ENCODE measurements at regions not wholly inside any gene's neighbourhood (a gene's known extent, or its start where the extent isn't known, plus 50 kb on each side); places are given as distances from the start of the nearest gene placed in this dataset.

GRCh38 chr9:130779153-130779855, 55.8 kb upstream of the ABL1 start:
- peak; percentile 13 for ATAC-seq
- intact Hi-C loops (cut with DNase I, micrococcal nuclease) = loop anchor here in 1 of 2 donors (10.0 kb wide), 1 partner anchor 65 kb away; no protein-coding TSS in a partner anchor
- no peak for DNase-seq

- intact Hi-C loops (cut with DNase I, micrococcal nuclease) = no loop called here
- no peak for ATAC-seq
These were observed 54.6 kb upstream of the ABL1 start for GRCh38 chr9:130780415-130780814.

GRCh38 chr9:130780865-130781504, 54.1 kb upstream of the ABL1 start:
- DNase-seq = peak in 1 of 2 donors; percentile 64
- peak; percentile 34 for ATAC-seq
- intact Hi-C loops (cut with DNase I, micrococcal nuclease) = no loop called here

More at GRCh38 chr9:130780415-130780814, 54.6 kb upstream of the ABL1 start:
- DNase-seq = no peak

- no peak for DNase-seq
- ATAC-seq = no peak
- intact Hi-C loops (cut with DNase I, micrococcal nuclease) = no loop called here
These were observed 53.5 kb upstream of the ABL1 start for GRCh38 chr9:130781569-130781968.

GRCh38 chr9:130782886-130783530, 52.0 kb upstream of the ABL1 start:
- intact Hi-C loops (cut with DNase I, micrococcal nuclease) = no loop called here
- DNase-seq (no peak), ATAC-seq (no peak)

GRCh38 chr9:130785053-130785452, 50.0 kb upstream of the ABL1 start:
- DNase-seq (no peak), ATAC-seq (no peak)
- intact Hi-C loops (cut with DNase I, micrococcal nuclease) = no loop called here

Measured in left colon (tissue), 2 donors.